Mesenchymal stem cell (in vitro differentiated cells and primary cell): ENCODE measurements at regions not wholly inside any gene's neighbourhood (a gene's known extent, or its start where the extent isn't known, plus 50 kb on each side); places are given as distances from the start of the nearest gene placed in this dataset.

Experiments used
- DNase-seq: peaks from one replicate; pipeline ENCODE4 v3.0.0-alpha.2; 2013
- H2AFZ ChIP-seq: one replicate; pipeline ENCODE4 v1.6.1; 2013; ENCODE audit warnings: low read depth, mild to moderate bottlenecking, control low read depth, inconsistent platforms, low read length, moderate library complexity
- H2AK5ac ChIP-seq: 2 replicates; pipeline ENCODE4 v1.6.1; 2013; ENCODE audit warnings: low read length, moderate library complexity, mild to moderate bottlenecking, inconsistent platforms; ENCODE audit not compliant: severe bottlenecking
- H2BK120ac ChIP-seq: one replicate; pipeline ENCODE4 v1.6.1; 2013; ENCODE audit warnings: low read depth, mild to moderate bottlenecking, inconsistent platforms, low read length, moderate library complexity
- H2BK12ac ChIP-seq, 2 experiments: one replicate each; pipeline ENCODE4 v1.6.1; 2013; ENCODE audit warnings: inconsistent platforms in 2 of 2, low read length in 2 of 2, mild to moderate bottlenecking in 2 of 2, moderate library complexity in 2 of 2, control low read depth in 1 of 2
- H2BK15ac ChIP-seq: one replicate; pipeline ENCODE4 v1.6.1; 2013; ENCODE audit warnings: mild to moderate bottlenecking, low read depth, inconsistent platforms; ENCODE audit not compliant: poor library complexity, severe bottlenecking
- H2BK5ac ChIP-seq: 2 replicates; pipeline ENCODE4 v1.6.1; 2013; ENCODE audit warnings: low read depth, mild to moderate bottlenecking, low read length, control low read depth, inconsistent platforms; ENCODE audit not compliant: poor library complexity, severe bottlenecking
- H3K14ac ChIP-seq, 2 experiments: one replicate each; pipeline ENCODE4 v1.6.1; 2013; ENCODE audit warnings: inconsistent platforms in 2 of 2, low read length in 2 of 2, control low read depth in 1 of 2, mild to moderate bottlenecking in 1 of 2, moderate library complexity in 1 of 2
- H3K18ac ChIP-seq, 2 experiments: one replicate each; pipeline ENCODE4 v1.6.1; 2013; ENCODE audit warnings: inconsistent platforms in 2 of 2, low read length in 2 of 2, control low read depth in 1 of 2, low read depth in 1 of 2, mild to moderate bottlenecking in 1 of 2
- H3K23ac ChIP-seq, 2 experiments: one replicate each; pipeline ENCODE4 v1.6.1; 2013; ENCODE audit warnings: inconsistent platforms in 2 of 2, low read length in 2 of 2, mild to moderate bottlenecking in 2 of 2, moderate library complexity in 2 of 2, control low read depth in 1 of 2
- H3K27ac ChIP-seq: 2 replicates; pipeline ENCODE4 v1.5.1; 2013; ENCODE audit warnings: mild to moderate bottlenecking, moderate library complexity, low read length, control low read depth, inconsistent platforms; ENCODE audit not compliant: poor library complexity, severe bottlenecking
- H3K27me3 ChIP-seq, 2 experiments: 2 replicates each; pipeline versions ENCODE4 v1.6.1 to v1.7.0; 2013; ENCODE audit warnings: low read length in 2 of 2, mild to moderate bottlenecking in 2 of 2, moderate library complexity in 2 of 2, control low read depth in 1 of 2, inconsistent platforms in 1 of 2; ENCODE audit not compliant: control insufficient read depth in 1 of 2, insufficient read depth in 1 of 2
- H3K36me3 ChIP-seq, 2 experiments: 2 replicates each; pipeline versions ENCODE4 v1.6.1 to v1.7.0; 2013; ENCODE audit warnings: low read length in 2 of 2, control low read depth in 1 of 2, inconsistent platforms in 1 of 2, low read depth in 1 of 2, mild to moderate bottlenecking in 1 of 2; ENCODE audit not compliant: insufficient read depth in 2 of 2, control insufficient read depth in 1 of 2
- H3K4ac ChIP-seq, 2 experiments: one replicate each; pipeline ENCODE4 v1.6.1; 2013; ENCODE audit warnings: inconsistent platforms in 2 of 2, low read length in 2 of 2, mild to moderate bottlenecking in 2 of 2, moderate library complexity in 2 of 2, control low read depth in 1 of 2, low read depth in 1 of 2
- H3K4me1 ChIP-seq: 2 replicates; pipeline ENCODE4 v1.6.1; 2013; ENCODE audit warnings: low read depth, low read length, control low read depth; ENCODE audit not compliant: control insufficient read depth, insufficient read depth
- H3K4me2 ChIP-seq: 2 replicates; pipeline ENCODE4 v1.6.1; 2013; ENCODE audit warnings: low read length, mild to moderate bottlenecking, inconsistent platforms; ENCODE audit not compliant: poor library complexity, severe bottlenecking
- H3K4me3 ChIP-seq, 2 experiments: 2 replicates each; pipeline versions ENCODE4 v1.5.1 to v1.7.0; 2013; ENCODE audit warnings: low read length in 2 of 2, mild to moderate bottlenecking in 2 of 2, control low read depth in 1 of 2, low read depth in 1 of 2; ENCODE audit not compliant: insufficient read depth in 1 of 2
- H3K79me1 ChIP-seq: replicated peaks from 2 replicates; pipeline ENCODE4 v1.6.1; 2013; ENCODE audit warnings: mild to moderate bottlenecking, control low read depth, low read length, inconsistent platforms; ENCODE audit not compliant: poor library complexity, severe bottlenecking
- H3K9ac ChIP-seq: 2 replicates; pipeline ENCODE4 v1.7.0; 2013; ENCODE audit warnings: mild to moderate bottlenecking, low read length, moderate library complexity
- H3K9me3 ChIP-seq: 2 replicates; pipeline ENCODE4 v1.7.0; 2013; ENCODE audit warnings: mild to moderate bottlenecking, low read length; ENCODE audit not compliant: control insufficient read depth
- H4K8ac ChIP-seq: one replicate; pipeline ENCODE4 v1.6.1; 2013; ENCODE audit warnings: inconsistent platforms, mild to moderate bottlenecking, low read length, moderate library complexity
- H4K91ac ChIP-seq: one replicate; pipeline ENCODE4 v1.6.1; 2013; ENCODE audit warnings: mild to moderate bottlenecking, low read length, inconsistent platforms
- WGBS: methylation state at CpG from one replicate; pipeline ENCODE4 v1.1.7; 2013; ENCODE audit warnings: mixed read lengths; 5-methylcytosine and 5-hydroxymethylcytosine counted together

DNA sequence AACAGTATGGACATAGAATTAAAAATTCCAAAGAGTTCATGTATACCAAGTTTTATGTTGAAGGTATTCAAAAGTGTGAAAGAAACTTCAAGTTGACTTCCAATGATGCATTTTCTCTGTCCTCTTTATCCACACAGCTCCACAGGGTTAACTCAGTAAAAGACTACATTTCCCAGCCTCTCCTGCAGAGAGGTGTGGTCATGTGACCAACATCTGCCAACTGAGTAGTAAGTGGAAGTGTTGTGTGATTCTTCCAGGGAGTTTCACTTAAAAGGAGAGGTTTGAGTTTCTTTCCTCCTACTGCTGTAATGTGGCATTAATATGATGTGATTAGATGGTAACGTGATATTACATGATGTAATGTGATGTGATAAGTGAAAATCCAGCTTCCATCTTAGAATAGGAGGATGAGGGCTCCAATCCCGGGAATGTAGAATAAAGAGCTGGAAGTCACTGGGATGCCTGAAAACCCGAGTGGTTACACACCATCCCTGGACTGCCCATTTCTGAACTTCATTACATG is 280.6 kb downstream of the ARRDC4 start:
- no peak overlapping the region for H2AFZ ChIP-seq
- H3K14ac ChIP-seq: no peak overlapping the region
- H2BK12ac ChIP-seq: no peak overlapping the region
- no peaks in the 10 kb centered on the region for H3K36me3 ChIP-seq
- H4K8ac ChIP-seq: no peak overlapping the region
- no peaks in the 10 kb centered on the region for H3K4me1 ChIP-seq
- H2BK5ac ChIP-seq: no peak overlapping the region
- no peak overlapping the region for H3K23ac ChIP-seq
- 60% methylated on average over 1 of the region's 3 CpGs for WGBS
- H2BK15ac ChIP-seq: no peak overlapping the region
- DNase-seq: no peak
- H3K4me3 ChIP-seq: no peak overlapping the region
- no peaks in the 10 kb centered on the region for H3K79me1 ChIP-seq
- no peak overlapping the region for H3K18ac ChIP-seq
- H3K4ac ChIP-seq: no peak overlapping the region
- no peak overlapping the region for H2BK120ac ChIP-seq
- H3K9me3 ChIP-seq: peaks cover 11% of the 10 kb centered on the region
- no peak overlapping the region for H3K4me2 ChIP-seq
- H2AK5ac ChIP-seq: no peak overlapping the region
- no peaks in the 10 kb centered on the region for H3K27me3 ChIP-seq
- no peak overlapping the region for H4K91ac ChIP-seq
- H3K27ac ChIP-seq: no peak overlapping the region
- H3K9ac ChIP-seq: no peak overlapping the region

DNA sequence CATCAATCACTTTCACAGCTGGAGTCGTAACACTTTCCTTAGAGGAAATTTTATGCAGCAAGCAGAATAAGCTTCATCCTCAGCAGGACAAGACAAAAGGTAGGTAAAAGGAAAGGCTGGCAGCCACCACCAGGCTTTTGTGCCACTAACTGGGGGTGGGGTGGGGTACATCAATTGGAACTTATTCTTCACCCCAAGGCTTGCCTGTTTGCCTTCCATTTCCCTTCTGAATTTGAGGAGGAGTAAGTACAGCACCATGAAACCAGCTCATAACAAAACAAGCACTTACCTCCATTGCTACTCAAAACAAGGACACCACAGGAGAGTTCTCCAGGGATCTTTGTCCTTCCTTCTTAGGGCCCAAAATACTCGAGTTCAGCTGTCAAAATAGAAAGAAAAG is 296.8 kb downstream of the ARRDC4 start:
- Histone ChIP-seq H3K9me3 (peaks cover 37% of the 10 kb centered on the region), H3K9ac (no peak overlapping the region), H3K27ac (no peak overlapping the region), H2BK15ac (no peak overlapping the region), H3K23ac (no peak overlapping the region), H3K4me3 (no peak overlapping the region), H4K91ac (no peak overlapping the region), H3K4me1 (no peaks in the 10 kb centered on the region), H2BK5ac (no peak overlapping the region), H3K4me2 (no peak overlapping the region), H3K14ac (no peak overlapping the region), H2AFZ (no peak overlapping the region), H3K27me3 (no peaks in the 10 kb centered on the region), H4K8ac (no peak overlapping the region), H2AK5ac (no peak overlapping the region), H3K18ac (no peak overlapping the region), H2BK12ac (no peak overlapping the region), H2BK120ac (no peak overlapping the region), H3K4ac (no peak overlapping the region), H3K79me1 (no peaks in the 10 kb centered on the region), H3K36me3 (no peaks in the 10 kb centered on the region)
- WGBS: 17% methylated on average over 1 of the region's 2 CpGs
- no peak for DNase-seq

DNA sequence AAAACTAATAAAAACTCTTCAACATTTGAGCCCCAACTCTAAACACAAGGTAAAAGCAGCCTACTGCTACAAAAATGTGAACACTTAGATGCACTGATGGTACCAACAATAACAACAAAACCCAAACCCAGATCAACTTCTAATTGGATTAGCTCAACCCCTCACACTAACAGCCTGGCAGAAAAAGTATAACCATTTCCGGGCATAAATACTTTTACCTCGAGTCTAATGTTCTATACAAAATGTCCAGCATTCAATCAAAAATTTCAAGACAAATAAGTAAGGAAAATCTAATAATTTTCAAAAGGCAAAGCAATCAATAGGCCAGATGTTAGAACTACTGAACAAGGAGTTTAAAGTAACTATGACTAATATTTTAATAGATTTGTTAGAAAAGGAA is 303.3 kb downstream of the ARRDC4 start:
- H3K9me3 ChIP-seq: peaks cover 38% of the 10 kb centered on the region

GRCh38 chr15:98266295-98266694 is 305.8 kb downstream of the ARRDC4 start:
- no peak overlapping the region for H2BK120ac ChIP-seq
- no peak overlapping the region for H3K14ac ChIP-seq
- H3K4ac ChIP-seq: no peak overlapping the region
- H2BK12ac ChIP-seq: no peak overlapping the region
- no peak overlapping the region for H3K9ac ChIP-seq
- H2AFZ ChIP-seq: no peak overlapping the region
- H3K79me1 ChIP-seq: no peaks in the 10 kb centered on the region
- no peak overlapping the region for H2BK5ac ChIP-seq
- no peak overlapping the region for H3K4me3 ChIP-seq
- H4K91ac ChIP-seq: no peak overlapping the region
- no peak for DNase-seq
- no peak overlapping the region for H2AK5ac ChIP-seq
- no peaks in the 10 kb centered on the region for H3K27me3 ChIP-seq
- H4K8ac ChIP-seq: no peak overlapping the region
- no peaks in the 10 kb centered on the region for H3K36me3 ChIP-seq
- peaks cover 26% of the 10 kb centered on the region for H3K9me3 ChIP-seq
- no peak overlapping the region for H3K23ac ChIP-seq
- no peak overlapping the region for H2BK15ac ChIP-seq
- no peak overlapping the region for H3K4me2 ChIP-seq
- H3K4me1 ChIP-seq: no peaks in the 10 kb centered on the region
- no peak overlapping the region for H3K27ac ChIP-seq
- 86% methylated on average over 9 of the region's 9 CpGs for WGBS
- H3K18ac ChIP-seq: no peak overlapping the region

More for the DNA sequence above, 303.3 kb downstream of the ARRDC4 start:
- Histone ChIP-seq H3K9ac (no peak overlapping the region), H3K18ac (no peak overlapping the region), H2BK12ac (no peak overlapping the region), H3K23ac (no peak overlapping the region), H2BK15ac (no peak overlapping the region), H4K8ac (no peak overlapping the region), H3K4ac (no peak overlapping the region), H3K36me3 (no peaks in the 10 kb centered on the region), H2AK5ac (no peak overlapping the region), H2AFZ (no peak overlapping the region), H2BK120ac (no peak overlapping the region), H2BK5ac (no peak overlapping the region), H3K14ac (no peak overlapping the region), H3K27me3 (no peaks in the 10 kb centered on the region), H3K4me3 (no peak overlapping the region), H3K27ac (no peak overlapping the region), H3K4me2 (no peak overlapping the region), H3K4me1 (no peaks in the 10 kb centered on the region), H4K91ac (no peak overlapping the region), H3K79me1 (no peaks in the 10 kb centered on the region)
- no CpG with 5 or more reads among the region's 2 CpGs for WGBS
- no peak for DNase-seq
